GM12878 (cell line): ENCODE measurements at regions not wholly inside any gene's neighbourhood (a gene's known extent, or its start where the extent isn't known, plus 50 kb on each side); places are given as distances from the start of the nearest gene placed in this dataset.

Experiments
- BRCA1 ChIP-seq: IDR thresholded peaks from 2 replicates; pipeline ENCODE4 v1.6.1; 2011; ENCODE audit warnings: low read depth, low read length, improper control_type of control experiment
- NRF1 ChIP-seq: conservative IDR thresholded peaks from 2 replicates; pipeline ENCODE4 v1.6.1; 2011; ENCODE audit warnings: mild to moderate bottlenecking, low read depth, low read length, improper control_type of control experiment
- RFX5 ChIP-seq: IDR thresholded peaks from 2 replicates; pipeline ENCODE4 v1.6.1; 2011; ENCODE audit warnings: low read depth, low read length, improper control_type of control experiment
- TAF1 ChIP-seq: IDR thresholded peaks from 2 replicates; pipeline ENCODE4 v1.6.1; 2011; ENCODE audit warnings: mild to moderate bottlenecking, low read depth, low read length, borderline replicate concordance
- YY1 ChIP-seq: IDR thresholded peaks from 2 replicates; pipeline ENCODE4 v1.6.1; 2011; ENCODE audit warnings: low read depth, mild to moderate bottlenecking, low read length
- ZNF207 ChIP-seq: fragments of 450-650 bp; IDR thresholded peaks from 2 replicates; pipeline ENCODE4 v1.6.1; 2014; ENCODE audit warnings: antibody characterized with exemption, mild to moderate bottlenecking, borderline replicate concordance
- ZNF274 ChIP-seq: IDR thresholded peaks from one replicate; pipeline ENCODE4 v1.8.0; 2011; ENCODE audit not compliant: insufficient read length, insufficient read depth
- TF ChIP-seq, protein P1 (sequence below), 3 experiments: IDR thresholded peaks in 2 of 3; conservative IDR thresholded peaks in 1 of 3; 2 replicates each; pipeline ENCODE4 v1.5.1; 2011; ENCODE audit warnings: low read depth in 3 of 3, low read length in 3 of 3, mild to moderate bottlenecking in 3 of 3, control low read depth in 2 of 3, moderate library complexity in 2 of 3, inconsistent platforms in 1 of 3, mixed read lengths in 1 of 3; ENCODE audit not compliant: control insufficient read depth in 2 of 3, insufficient read depth in 1 of 3; ENCODE audit errors: extremely low read depth in 1 of 3

DNA sequence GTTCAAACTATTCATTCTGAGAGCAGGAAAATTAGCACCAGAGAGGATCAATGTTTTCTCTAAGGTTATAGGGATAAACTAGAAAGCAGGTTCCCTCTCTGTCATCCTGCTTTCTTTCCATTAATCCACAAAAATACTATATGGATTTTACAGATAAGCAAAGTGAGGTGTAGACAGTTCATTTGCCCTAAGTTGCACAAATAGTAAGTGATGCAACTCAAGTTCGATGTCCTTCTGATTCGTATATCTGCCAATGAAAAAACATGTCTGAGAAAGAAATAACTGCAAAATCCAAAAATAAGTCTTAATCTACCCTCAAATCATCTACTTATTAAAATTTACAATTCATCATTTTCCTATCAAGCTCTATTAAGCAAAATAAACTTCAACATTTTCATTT lies 254.6 kb upstream of the USP15 start:
- TF ChIP-seq RFX5 (no peak), BRCA1 (no peak), ZNF274 (no peak), YY1 (no peak), ZNF207 (no peak), TAF1 (no peak), NRF1 (no peak)
- TF ChIP-seq, protein P1, sequence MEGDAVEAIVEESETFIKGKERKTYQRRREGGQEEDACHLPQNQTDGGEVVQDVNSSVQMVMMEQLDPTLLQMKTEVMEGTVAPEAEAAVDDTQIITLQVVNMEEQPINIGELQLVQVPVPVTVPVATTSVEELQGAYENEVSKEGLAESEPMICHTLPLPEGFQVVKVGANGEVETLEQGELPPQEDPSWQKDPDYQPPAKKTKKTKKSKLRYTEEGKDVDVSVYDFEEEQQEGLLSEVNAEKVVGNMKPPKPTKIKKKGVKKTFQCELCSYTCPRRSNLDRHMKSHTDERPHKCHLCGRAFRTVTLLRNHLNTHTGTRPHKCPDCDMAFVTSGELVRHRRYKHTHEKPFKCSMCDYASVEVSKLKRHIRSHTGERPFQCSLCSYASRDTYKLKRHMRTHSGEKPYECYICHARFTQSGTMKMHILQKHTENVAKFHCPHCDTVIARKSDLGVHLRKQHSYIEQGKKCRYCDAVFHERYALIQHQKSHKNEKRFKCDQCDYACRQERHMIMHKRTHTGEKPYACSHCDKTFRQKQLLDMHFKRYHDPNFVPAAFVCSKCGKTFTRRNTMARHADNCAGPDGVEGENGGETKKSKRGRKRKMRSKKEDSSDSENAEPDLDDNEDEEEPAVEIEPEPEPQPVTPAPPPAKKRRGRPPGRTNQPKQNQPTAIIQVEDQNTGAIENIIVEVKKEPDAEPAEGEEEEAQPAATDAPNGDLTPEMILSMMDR (IDR thresholded peaks at IDR 0.05 in 2 of 3, conservative IDR thresholded peaks at IDR 0.05 in 1 of 3; ENCODE audit: control insufficient read depth in 2 of 3, extremely low read depth in 1 of 3, insufficient read depth in 1 of 3, low read depth in 3 of 3, low read length in 3 of 3), result no peak
